ENCODE measurements at regions not wholly inside any gene's neighbourhood (a gene's known extent, or its start where the extent isn't known, plus 50 kb on each side); places are given as distances from the start of the nearest gene placed in this dataset.

GRCh38 chr2:190762566-190762965, 113.7 kb downstream of the NAB1 start:
- no peak for TF ChIP-seq CTCF (IDR thresholded peaks at IDR 0.05; ENCODE audit: control extremely low read depth, extremely low read depth)
- DNase-seq = no peak
- peaks cover 0 to 1% (median 0%) of the 10 kb centered on the region in 5 donors for H3K4me1 ChIP-seq (ENCODE audit: control insufficient read depth in 5 of 5, insufficient read depth in 5 of 5, low read length in 5 of 5)
- H3K27ac ChIP-seq (ENCODE audit: low read depth in 1 of 2, low read length in 1 of 2) = no peak overlapping the region
- H3K36me3 ChIP-seq (ENCODE audit: control insufficient read depth in 4 of 4, insufficient read depth in 4 of 4, low read length in 4 of 4) = no peaks in the 10 kb centered on the region
- no peaks in the 10 kb centered on the region for H3K27me3 ChIP-seq (ENCODE audit: control insufficient read depth in 3 of 3, insufficient read depth in 3 of 3, low read length in 2 of 3)
- 91 to 92% methylated on average over 1 of the region's 1 CpG for WGBS, 2 donors
- H3K9ac ChIP-seq (ENCODE audit: insufficient read depth in 1 of 2, low read length in 2 of 2) = no peak overlapping the region
- no peaks in the 10 kb centered on the region for H3K9me3 ChIP-seq (ENCODE audit: control insufficient read depth in 4 of 4, insufficient read depth in 3 of 4, low read length in 3 of 4)
- no peak overlapping the region for H3K4me3 ChIP-seq
- no peak for ATAC-seq (ENCODE audit: insufficient read depth, low FRiP score)

GRCh38 chr2:190763100-190763499, 114.2 kb downstream of the NAB1 start:
- H3K27ac ChIP-seq (ENCODE audit: low read depth in 1 of 2, low read length in 1 of 2) = no peak overlapping the region
- peaks cover 0 to 1% (median 0%) of the 10 kb centered on the region in 5 donors for H3K4me1 ChIP-seq (ENCODE audit: control insufficient read depth in 5 of 5, insufficient read depth in 5 of 5, low read length in 5 of 5)
- no peaks in the 10 kb centered on the region for H3K9me3 ChIP-seq (ENCODE audit: control insufficient read depth in 4 of 4, insufficient read depth in 3 of 4, low read length in 3 of 4)
- no peak overlapping the region for H3K9ac ChIP-seq (ENCODE audit: insufficient read depth in 1 of 2, low read length in 2 of 2)
- no peak for TF ChIP-seq CTCF (IDR thresholded peaks at IDR 0.05; ENCODE audit: control extremely low read depth, extremely low read depth)
- H3K36me3 ChIP-seq (ENCODE audit: control insufficient read depth in 4 of 4, insufficient read depth in 4 of 4, low read length in 4 of 4) = no peaks in the 10 kb centered on the region
- ATAC-seq (ENCODE audit: insufficient read depth, low FRiP score) = no peak
- H3K27me3 ChIP-seq (ENCODE audit: control insufficient read depth in 3 of 3, insufficient read depth in 3 of 3, low read length in 2 of 3) = no peaks in the 10 kb centered on the region
- no peak overlapping the region for H3K4me3 ChIP-seq
- no peak for DNase-seq

GRCh38 chr2:190763901-190764514, 115.1 kb downstream of the NAB1 start:
- Histone ChIP-seq H3K4me1 (ENCODE audit: control insufficient read depth in 5 of 5, insufficient read depth in 5 of 5, low read length in 5 of 5) (peaks cover 0 to 1% (median 0%) of the 10 kb centered on the region in 5 donors), H3K9me3 (ENCODE audit: control insufficient read depth in 4 of 4, insufficient read depth in 3 of 4, low read length in 3 of 4) (no peaks in the 10 kb centered on the region), H3K27me3 (ENCODE audit: control insufficient read depth in 3 of 3, insufficient read depth in 3 of 3, low read length in 2 of 3) (no peaks in the 10 kb centered on the region), H3K36me3 (ENCODE audit: control insufficient read depth in 4 of 4, insufficient read depth in 4 of 4, low read length in 4 of 4) (no peaks in the 10 kb centered on the region), H3K9ac (ENCODE audit: insufficient read depth in 1 of 2, low read length in 2 of 2) (no peak overlapping the region), H3K27ac (ENCODE audit: low read depth in 1 of 2, low read length in 1 of 2) (no peak overlapping the region), H3K4me3 (no peak overlapping the region)
- DNase-seq (no peak), ATAC-seq (ENCODE audit: insufficient read depth, low FRiP score) (no peak)
- TF ChIP-seq CTCF (IDR thresholded peaks at IDR 0.05; ENCODE audit: control extremely low read depth, extremely low read depth) = no peak
- 88 to 97% methylated on average over 2 of the region's 2 CpGs for WGBS, 2 donors

All from lung (tissue), 11 donors.